ENCODE measurements at regions not wholly inside any gene's neighbourhood (a gene's known extent, or its start where the extent isn't known, plus 50 kb on each side); places are given as distances from the start of the nearest gene placed in this dataset.

GRCh38 chr20:22346716-22347115 is 237.7 kb downstream of the FOXA2 start:
- DNase-seq (ENCODE audit: low spot score): no peak
- ATAC-seq: no peak
- intact Hi-C loops (cut with DNase I): no loop called here

GRCh38 chr20:22343612-22344011 is 240.8 kb downstream of the FOXA2 start:
- ATAC-seq: no peak
- no peak for DNase-seq (ENCODE audit: low spot score)
- intact Hi-C loops (cut with DNase I): loop anchor here (5.0 kb wide), 1 partner anchor 339 kb away; no protein-coding TSS in a partner anchor

GRCh38 chr20:22342410-22342809 is 242.0 kb downstream of the FOXA2 start:
- intact Hi-C loops (cut with DNase I): loop anchor here (5.0 kb wide), 1 partner anchor 340 kb away; no protein-coding TSS in a partner anchor
- DNase-seq (ENCODE audit: low spot score): no peak
- ATAC-seq: no peak

- no peak for DNase-seq (ENCODE audit: low spot score)
- ATAC-seq: no peak
- intact Hi-C loops (cut with DNase I): loop anchor here (5.0 kb wide), 1 partner anchor 341 kb away; no protein-coding TSS in a partner anchor
These were observed 242.9 kb downstream of the FOXA2 start for GRCh38 chr20:22341508-22341907.

GRCh38 chr20:22339946-22340345 is 244.4 kb downstream of the FOXA2 start:
- intact Hi-C loops (cut with DNase I): loop anchor here (5.0 kb wide), 1 partner anchor 342 kb away; no protein-coding TSS in a partner anchor
- no peak for DNase-seq (ENCODE audit: low spot score)
- ATAC-seq: no peak

GRCh38 chr20:22339091-22339881 is 245.1 kb downstream of the FOXA2 start:
- DNase-seq (ENCODE audit: low spot score): no peak
- peak; percentile 82 for ATAC-seq
- intact Hi-C loops (cut with DNase I): no loop called here

GRCh38 chr20:22338140-22338708 is 246.1 kb downstream of the FOXA2 start:
- intact Hi-C loops (cut with DNase I): no loop called here
- ATAC-seq (no peak), DNase-seq (ENCODE audit: low spot score) (no peak)

- ATAC-seq (no peak), DNase-seq (ENCODE audit: low spot score) (no peak)
- intact Hi-C loops (cut with DNase I): no loop called here
These were observed 249.2 kb downstream of the FOXA2 start for GRCh38 chr20:22335210-22335609.

GRCh38 chr20:22333885-22334545 is 250.4 kb downstream of the FOXA2 start:
- DNase-seq (ENCODE audit: low spot score) (peak; percentile 72), ATAC-seq (peak; percentile 75)
- intact Hi-C loops (cut with DNase I): no loop called here

- intact Hi-C loops (cut with DNase I): no loop called here
- no peak for DNase-seq (ENCODE audit: low spot score)
- ATAC-seq: no peak
These were observed 259.9 kb downstream of the FOXA2 start for GRCh38 chr20:22324505-22324904.

GRCh38 chr20:22322513-22322912 is 261.9 kb downstream of the FOXA2 start:
- no peak for ATAC-seq
- intact Hi-C loops (cut with DNase I): no loop called here

GRCh38 chr20:22321191-22321590 is 263.2 kb downstream of the FOXA2 start:
- ATAC-seq (no peak), DNase-seq (ENCODE audit: low spot score) (no peak)
- intact Hi-C loops (cut with DNase I): no loop called here

More at GRCh38 chr20:22322513-22322912, 261.9 kb downstream of the FOXA2 start:
- DNase-seq (ENCODE audit: low spot score): no peak

- intact Hi-C loops (cut with DNase I): no loop called here
- no peak for DNase-seq (ENCODE audit: low spot score)
- no peak for ATAC-seq
These were observed 264.0 kb downstream of the FOXA2 start for GRCh38 chr20:22320245-22320915.

GRCh38 chr20:22315771-22316170 is 268.6 kb downstream of the FOXA2 start:
- intact Hi-C loops (cut with DNase I): loop anchor here (10.0 kb wide), 1 partner anchor 601 kb away; no protein-coding TSS in a partner anchor
- DNase-seq (ENCODE audit: low spot score) (no peak), ATAC-seq (no peak)

- intact Hi-C loops (cut with DNase I): loop anchor here (10.0 kb wide), 1 partner anchor 600 kb away; no protein-coding TSS in a partner anchor
These were observed 269.3 kb downstream of the FOXA2 start for GRCh38 chr20:22315073-22315472.

GRCh38 chr20:22312744-22313346 is 271.5 kb downstream of the FOXA2 start:
- ATAC-seq (no peak), DNase-seq (ENCODE audit: low spot score) (peak; percentile 61)
- intact Hi-C loops (cut with DNase I): loop anchor here (10.0 kb wide), 1 partner anchor 598 kb away; no protein-coding TSS in a partner anchor

More at GRCh38 chr20:22315073-22315472, 269.3 kb downstream of the FOXA2 start:
- no peak for ATAC-seq
- DNase-seq (ENCODE audit: low spot score): no peak

- intact Hi-C loops (cut with DNase I): no loop called here
- DNase-seq (ENCODE audit: low spot score) (no peak), ATAC-seq (no peak)
These were observed 275.4 kb downstream of the FOXA2 start for GRCh38 chr20:22308934-22309333.

- DNase-seq (ENCODE audit: low spot score) (no peak), ATAC-seq (no peak)
- intact Hi-C loops (cut with DNase I): no loop called here
These were observed 277.0 kb downstream of the FOXA2 start for GRCh38 chr20:22307409-22307808.

- no peak for DNase-seq (ENCODE audit: low spot score)
- no peak for ATAC-seq
- intact Hi-C loops (cut with DNase I): no loop called here
These were observed 279.0 kb downstream of the FOXA2 start for GRCh38 chr20:22305381-22305780.

All from sciatic nerve (tissue), 2 donors.